C1 segment of cervical spinal cord (tissue), 14 donors: ENCODE measurements at regions not wholly inside any gene's neighbourhood (a gene's known extent, or its start where the extent isn't known, plus 50 kb on each side); places are given as distances from the start of the nearest gene placed in this dataset.

Experiments used
- DNase-seq, 14 donors: peaks; one replicate each; lab custom pipeline; 2025; lab: John Stamatoyannopoulos, UW

DNA sequence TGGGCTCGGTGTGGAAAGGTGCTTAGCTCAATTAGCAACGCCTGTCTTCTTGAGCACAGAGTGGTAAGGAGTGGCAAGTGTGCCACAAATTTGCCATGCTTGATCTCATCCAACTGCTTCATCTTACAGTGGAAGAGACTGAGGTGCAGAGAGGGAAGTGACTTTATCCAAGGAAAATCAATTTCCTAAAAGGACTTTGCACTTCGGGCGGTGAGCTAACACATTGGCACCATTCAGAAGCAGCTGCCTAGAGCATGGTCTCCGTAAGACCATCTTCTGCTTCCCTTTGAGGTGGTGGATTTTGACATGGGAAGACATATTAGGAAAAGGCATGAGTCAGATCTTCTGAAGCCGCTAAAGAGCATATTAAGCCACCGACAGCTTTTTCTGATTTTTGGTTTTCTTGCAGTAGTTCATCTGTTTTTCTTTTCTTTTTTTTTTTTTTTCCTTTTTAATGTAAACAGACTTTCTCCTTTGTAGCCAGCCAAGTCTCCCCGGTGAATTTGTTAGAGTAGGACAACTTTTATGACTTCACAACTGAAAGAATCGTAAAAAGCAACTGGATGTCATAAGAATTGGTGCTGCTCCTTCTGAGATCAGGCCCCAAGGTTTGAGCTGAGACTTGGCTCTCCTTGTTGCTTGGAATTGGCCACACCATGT, 273.2 kb downstream of the CDC5L start:
- DNase-seq = no peak

DNA sequence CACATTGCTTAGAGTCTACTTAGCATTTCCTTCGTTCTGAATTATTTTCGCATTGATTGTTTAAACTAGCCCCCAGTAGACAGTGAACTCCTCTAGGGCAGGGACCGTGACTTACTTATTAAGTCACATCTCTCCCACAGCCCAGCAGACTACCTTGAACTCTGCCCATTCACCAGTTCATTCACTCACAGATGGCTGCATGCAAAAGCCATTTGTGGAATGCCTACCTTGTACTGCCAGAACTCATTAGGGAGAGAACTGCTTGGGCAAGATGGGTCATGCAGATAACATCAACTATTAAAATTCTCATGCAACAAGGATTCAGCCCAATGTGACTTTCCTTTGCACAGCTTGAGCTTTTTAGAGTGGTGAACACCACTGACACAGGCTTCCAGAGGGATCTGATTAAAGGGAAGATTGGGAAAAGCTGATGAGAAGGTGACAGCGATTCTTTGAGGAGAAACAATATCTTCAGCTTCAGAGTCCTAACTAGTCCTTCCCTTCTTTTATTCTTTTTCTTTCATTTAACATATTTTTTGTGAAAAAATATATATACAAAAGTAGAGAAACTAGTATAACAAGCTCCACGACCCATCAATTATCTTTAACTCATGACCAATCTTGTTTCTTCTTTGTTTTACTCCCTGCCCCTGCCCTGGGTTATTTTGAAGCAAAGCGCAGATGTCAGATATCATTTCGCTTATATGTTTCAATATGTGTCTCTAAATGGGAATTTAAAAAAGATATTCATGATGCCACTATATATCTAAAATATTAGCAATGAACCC, 273.9 kb downstream of the CDC5L start:
- no peak for DNase-seq

GRCh38 chr6:44662461-44663121, 275.1 kb downstream of the CDC5L start:
- no peak for DNase-seq

- no peak for DNase-seq
These were observed 276.5 kb downstream of the CDC5L start for GRCh38 chr6:44663860-44664634.

- no peak for DNase-seq
These were observed 277.2 kb downstream of the CDC5L start for GRCh38 chr6:44664716-44665115.

GRCh38 chr6:44665143-44665542, 277.6 kb downstream of the CDC5L start:
- DNase-seq = no peak

DNA sequence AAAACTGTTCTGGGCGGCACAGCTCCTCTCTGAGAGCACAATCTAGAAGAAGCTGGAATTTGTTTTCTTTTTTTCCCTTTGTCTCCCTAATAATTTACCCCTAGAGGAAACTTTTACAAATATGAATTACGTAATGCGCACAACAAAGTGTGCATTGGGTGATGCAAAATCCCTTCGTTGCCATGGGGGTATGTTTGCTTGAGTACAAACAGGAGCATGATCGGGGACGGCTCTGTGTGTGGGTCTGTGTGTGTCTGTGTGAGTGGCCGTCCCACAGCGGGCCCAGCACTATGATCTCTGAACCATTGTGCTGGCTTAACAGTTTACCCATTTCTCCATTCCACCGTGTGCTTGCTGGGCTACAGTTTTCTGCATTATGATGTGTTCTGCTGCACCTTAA, 278.2 kb downstream of the CDC5L start:
- no peak for DNase-seq

GRCh38 chr6:44666324-44666723, 278.8 kb downstream of the CDC5L start:
- no peak for DNase-seq

- DNase-seq = no peak
These were observed 279.7 kb downstream of the CDC5L start for GRCh38 chr6:44667226-44667625.

DNA sequence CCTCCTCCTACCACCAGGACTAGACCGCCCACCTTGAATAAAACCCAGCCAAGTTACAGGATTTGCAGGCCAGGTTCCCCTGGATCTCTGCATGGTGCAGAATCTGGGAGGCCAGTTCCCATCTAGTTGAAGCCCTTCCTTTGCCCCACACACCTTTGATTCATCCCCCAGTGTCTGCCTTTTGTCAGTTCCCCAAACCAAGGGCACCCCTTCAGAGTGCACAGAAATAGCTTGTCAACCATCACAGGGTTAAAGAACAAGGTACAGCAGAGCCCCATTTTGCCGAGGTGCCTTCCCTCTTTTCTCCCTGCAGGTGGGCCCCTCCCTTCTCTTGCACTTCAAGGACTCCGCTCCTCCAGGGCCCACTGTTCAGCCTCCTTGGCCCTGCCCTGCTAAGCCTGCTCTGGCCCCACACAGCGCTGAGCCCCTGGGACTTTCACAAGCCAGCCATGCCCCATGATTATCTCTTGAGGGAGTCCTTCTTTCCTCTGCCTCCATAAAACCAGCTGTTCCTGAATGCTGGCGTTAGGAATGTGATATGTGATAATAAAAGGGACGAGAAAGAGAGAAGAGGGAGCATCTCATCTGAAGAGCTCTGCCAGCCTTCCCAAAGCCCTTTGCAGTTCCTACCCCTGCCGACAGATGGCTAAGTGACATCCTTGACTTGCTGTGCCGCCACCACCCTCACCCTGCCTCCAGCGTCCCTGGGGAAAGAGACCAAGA, 280.3 kb downstream of the CDC5L start:
- no peak for DNase-seq

- no peak for DNase-seq
These were observed 281.0 kb downstream of the CDC5L start for GRCh38 chr6:44668391-44668930.

- no peak for DNase-seq
These were observed 281.7 kb downstream of the CDC5L start for GRCh38 chr6:44668976-44669934.

- no peak for DNase-seq
These were observed 282.6 kb downstream of the CDC5L start for GRCh38 chr6:44670146-44670545.

GRCh38 chr6:44671333-44671732, 283.8 kb downstream of the CDC5L start:
- no peak for DNase-seq

- no peak for DNase-seq
These were observed 284.6 kb downstream of the CDC5L start for GRCh38 chr6:44672086-44672485.

DNA sequence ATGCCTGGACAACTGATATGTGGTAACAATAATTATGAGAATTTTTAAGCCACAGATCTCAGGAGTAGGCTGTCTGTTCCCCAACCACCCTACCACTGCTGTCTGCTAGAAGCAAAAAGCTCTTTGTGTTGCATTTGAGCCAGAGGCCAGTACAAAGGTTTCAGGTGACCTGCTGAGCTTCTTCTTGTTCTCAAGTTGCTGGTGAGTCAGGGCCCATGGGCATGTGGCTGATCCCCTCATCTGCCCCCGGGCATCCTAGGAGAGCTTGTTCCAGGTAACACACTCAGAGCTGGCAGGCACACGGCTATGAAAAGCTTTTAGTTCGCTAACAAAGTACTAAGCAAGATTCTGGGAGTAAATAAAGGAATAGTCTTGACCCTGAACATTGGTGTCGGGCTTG, 285.3 kb downstream of the CDC5L start:
- no peak for DNase-seq

DNA sequence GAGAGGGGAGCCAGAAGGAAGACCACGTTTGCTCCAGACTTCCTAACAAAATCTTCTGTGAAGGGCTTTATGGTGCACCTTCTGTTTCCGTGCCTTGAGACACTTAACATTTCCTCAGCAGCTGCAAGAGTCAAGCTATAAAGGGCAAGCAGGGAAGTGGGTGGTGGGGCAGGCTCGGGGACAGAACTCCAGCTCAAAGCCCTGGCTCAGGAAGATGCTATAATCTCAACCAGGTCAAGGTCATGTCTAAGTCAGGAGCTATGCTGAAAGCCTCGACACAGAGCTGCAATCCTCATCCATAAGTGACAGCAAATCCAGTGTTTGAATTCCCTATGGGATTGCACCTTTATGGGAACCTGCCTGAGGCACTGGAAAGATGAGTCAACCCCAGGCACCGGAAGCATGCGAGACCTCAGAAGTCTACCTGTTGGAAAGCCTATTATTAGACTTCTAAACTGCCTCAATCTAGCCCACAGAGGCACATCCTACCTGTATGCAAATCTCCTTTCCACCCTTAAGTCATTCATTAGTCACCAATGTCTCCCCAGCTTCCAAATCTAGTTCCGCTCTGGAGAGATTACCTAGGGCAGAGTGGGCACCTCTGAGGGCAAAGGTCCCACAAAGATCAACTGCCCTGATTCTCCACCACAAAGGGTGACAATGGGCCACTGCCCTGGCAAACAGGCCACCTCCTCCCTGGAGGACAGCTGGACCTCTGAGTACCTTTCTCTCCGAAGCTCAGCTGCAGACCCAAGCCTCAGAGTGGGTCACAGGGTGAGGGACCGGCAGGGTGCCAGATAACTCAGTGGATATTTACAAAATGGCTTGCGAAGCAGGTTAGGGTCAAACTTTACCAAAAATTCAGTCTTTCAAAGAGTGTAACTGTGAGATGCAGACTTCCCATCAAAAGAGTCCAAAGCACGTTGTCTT, 287.0 kb downstream of the CDC5L start:
- DNase-seq = no peak

DNA sequence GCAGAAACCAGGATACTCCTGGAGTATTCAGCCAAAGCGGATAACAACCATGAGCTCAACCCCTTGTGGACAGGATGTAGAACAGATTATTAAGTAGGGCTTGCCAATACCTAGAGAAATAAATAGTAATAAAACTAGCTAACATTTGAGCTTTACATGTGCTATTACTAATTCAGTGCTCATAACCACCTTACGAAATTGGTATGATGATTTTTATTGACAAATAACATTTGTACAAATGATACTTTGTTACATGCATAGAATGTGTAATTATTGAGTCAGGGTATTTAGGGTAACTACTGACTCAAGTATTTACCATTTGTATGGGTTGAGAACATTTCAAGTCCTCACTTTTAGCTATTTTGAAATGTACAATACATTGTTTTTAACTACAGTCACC, 287.9 kb downstream of the CDC5L start:
- no peak for DNase-seq
